HG02588 (cell line): ENCODE measurements at regions not wholly inside any gene's neighbourhood (a gene's known extent, or its start where the extent isn't known, plus 50 kb on each side); places are given as distances from the start of the nearest gene placed in this dataset.

Experiments
- ATAC-seq: cut with Tn5 transposase; IDR thresholded peaks from one replicate; pipeline ENCODE4 v1.9.1; 2021; ENCODE audit warnings: mild to moderate bottlenecking, moderate library complexity; ENCODE audit not compliant: unreplicated experiment

GRCh38 chr5:68647743-68648142, 432.2 kb downstream of the PIK3R1 start:
- ATAC-seq = no peak

DNA sequence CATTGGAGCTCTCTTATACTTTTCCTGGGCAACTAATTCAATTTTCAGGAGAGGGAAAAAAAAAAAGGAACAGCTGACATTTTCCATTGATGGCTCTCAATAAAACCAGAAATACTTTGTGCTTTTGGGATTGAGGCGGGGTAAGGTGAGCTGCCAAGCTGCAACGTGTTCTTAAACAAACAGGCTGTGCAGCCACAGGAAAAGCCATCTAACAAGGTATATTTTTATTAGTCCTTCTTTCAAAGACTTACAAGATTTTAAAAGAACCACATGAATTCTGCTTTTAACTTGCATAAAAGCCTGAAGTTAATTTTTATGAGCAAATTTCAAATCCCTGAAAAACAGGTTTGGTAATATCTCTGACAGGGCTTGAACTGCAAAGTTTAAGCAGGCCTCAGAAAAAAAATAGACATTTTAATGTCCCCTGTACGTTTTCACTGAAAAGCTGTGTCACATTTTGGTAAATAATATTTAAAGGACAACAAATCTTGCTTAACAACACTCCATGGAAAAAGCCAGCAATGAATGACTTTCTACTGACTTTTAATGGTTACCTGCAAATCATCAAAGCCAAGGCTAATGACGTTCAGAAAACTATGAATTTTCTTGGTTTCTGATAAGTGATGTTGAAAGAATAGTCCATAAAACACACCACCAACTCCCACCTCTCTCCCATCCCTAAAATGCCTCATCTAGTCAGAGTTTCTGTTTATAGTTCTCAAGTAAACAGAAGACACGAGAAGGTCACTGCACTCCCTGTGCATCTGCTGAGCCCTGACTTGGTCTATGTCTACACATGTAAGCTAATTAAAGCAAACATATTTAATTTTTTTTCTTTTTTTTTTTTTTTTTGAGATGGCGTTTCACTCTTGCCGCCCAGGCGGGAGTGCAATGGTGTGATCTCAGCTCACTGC, 433.6 kb downstream of the PIK3R1 start:
- ATAC-seq = no peak

GRCh38 chr5:68652534-68652965, 437.0 kb downstream of the PIK3R1 start:
- ATAC-seq = no peak

DNA sequence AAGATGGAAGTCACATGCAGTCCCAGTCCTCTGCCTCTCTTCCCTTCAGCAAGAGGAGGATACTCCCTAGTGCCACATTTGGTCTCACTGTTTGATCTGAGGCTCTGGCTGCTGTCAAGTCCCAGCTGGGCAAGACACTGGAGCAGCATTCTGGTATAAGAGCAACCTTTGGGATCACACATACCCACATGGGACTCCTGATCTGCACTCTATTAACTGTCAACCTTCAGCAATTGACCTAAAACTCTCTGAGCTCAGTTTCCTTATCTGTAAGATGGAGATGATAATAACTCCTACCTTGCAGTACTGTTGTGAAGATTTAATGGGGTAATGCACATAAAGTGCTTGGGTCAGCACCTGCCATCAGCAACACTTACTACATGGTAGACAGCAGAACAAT, 437.9 kb downstream of the PIK3R1 start:
- ATAC-seq = no peak

DNA sequence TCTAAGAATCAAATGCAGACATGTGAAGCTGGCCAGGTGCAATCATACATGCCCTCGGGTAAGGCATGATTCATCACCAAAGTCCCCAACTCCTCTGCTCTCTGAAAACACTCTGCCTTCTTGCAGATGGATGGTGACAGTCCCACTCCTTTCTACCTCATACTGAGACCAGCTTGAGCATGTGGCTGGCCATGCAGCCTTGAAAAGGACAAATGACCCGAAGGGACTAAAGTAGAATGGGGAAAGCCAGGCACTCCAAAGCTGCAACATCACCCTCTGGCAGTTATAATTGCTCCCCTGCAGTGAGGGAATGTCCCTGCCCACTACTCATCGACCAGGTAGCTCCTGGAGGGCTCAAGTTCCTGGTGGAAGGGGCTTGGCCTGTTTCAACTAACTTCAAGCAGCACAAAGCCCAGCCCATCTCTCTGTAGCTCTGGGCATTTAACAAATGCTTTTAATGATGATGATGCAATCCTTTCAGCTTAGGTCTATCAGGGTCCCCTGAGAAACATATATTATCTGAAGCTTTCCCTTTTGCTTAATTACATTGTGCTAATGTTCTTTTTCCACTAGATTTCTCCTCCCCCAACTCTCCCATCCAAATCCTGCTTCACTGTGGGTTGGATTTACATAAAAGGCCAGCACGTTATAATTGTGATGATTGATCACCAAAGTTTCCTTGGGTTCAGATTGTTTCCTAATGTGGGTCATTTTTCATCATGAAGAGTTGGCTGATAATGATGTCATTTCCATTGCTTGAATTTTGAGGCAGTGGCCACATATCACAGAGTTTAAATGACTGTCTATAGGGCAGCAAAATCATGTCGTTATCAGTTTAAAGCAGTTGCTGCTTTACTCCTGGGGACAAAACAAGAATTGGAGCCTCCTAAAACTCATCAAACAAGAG, 436.5 kb upstream of the SLC30A5 start:
- no peak for ATAC-seq

- ATAC-seq = no peak
Observed at GRCh38 chr5:68658810-68659372, 434.9 kb upstream of the SLC30A5 start.

DNA sequence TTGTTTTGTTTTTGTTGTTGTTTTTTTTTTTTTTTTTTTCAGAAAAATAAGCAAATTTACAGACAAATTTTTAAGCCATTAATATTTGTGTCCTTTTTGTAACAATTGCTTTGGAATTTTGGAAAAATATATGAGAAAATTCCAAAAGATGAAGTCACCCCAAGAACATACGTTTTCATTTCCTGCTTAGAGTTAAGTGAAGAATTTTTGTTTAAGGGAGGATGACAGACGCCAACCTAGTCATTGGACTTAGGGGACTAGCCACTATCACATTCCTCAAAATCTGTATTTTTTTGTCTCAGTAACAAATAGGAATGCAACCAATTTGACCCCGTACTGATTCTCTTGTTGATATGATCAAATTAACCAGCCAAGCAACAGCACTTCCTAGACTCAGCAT, 433.9 kb upstream of the SLC30A5 start:
- no peak for ATAC-seq

DNA sequence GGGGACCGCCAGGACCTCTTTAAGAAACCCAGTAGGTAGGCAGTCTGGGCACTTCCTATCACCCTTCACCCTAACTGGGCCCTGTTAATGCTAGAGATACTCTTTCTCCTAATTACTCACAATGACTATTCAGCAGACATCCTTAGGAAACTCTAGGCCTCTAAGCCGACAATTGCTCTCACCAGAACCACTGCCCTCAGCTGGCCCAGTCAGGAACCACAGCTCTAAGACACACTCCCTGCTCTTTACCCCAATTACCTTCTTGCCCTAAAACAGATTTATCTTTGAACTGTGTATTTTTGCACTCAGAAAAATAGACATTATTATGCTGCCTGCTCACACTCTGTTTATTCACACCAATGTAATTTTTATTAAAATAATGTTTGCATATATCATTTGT, 432.6 kb upstream of the SLC30A5 start:
- no peak for ATAC-seq

DNA sequence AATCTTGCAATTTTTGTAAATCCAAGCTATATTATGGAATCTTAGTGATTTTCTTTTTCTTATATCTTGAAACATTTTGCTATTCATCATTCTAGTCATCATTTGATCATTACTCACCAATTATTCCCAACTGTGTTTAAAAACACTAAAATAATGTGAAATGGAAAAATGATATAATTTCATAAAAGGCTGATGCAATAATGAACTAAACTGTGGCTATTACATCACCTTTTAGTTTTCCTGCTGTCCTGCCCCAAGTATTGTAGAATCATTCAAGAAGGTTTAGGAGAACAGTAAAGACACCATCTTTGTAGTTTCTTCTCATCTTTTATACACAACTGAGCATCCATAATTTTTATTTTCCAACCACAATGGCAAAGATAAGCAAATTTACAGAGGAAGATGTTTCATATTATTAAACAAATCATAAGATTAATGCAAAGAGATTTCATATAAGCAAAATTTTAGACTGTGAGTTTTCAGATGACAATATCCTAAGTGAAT, 431.0 kb upstream of the SLC30A5 start:
- ATAC-seq = no peak

DNA sequence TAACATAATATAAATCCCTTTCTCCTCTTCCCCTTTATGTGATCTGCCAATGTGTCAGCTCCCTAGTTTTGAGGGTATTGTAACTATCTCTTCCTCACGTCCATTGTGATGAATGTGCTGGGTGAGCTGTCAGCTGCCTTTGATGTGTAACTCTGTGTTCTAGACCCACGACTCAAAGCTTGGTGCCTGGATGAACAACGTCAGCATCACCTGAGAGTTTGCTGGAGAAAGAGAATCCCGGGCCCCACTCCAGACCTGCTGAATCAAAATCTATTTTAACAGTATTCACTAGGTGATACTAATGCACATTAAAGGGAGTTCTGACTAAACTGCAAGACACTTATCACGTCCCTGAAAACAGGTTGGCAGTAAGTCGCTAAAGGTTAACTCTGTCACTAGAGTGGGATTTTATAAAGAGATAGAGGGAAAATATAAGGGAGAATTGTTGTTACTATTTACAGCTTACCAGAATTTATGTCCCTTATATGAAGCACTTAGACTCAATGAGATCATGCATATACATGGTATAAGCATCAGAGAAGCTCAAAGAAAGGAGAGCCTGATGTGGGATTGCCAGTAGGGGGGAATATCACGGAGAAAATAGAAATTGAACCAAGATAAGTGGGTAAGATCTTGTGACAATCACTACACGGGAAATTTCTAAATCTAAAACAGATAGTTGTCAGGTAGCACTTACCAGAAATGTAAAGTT, 423.8 kb upstream of the SLC30A5 start:
- no peak for ATAC-seq

DNA sequence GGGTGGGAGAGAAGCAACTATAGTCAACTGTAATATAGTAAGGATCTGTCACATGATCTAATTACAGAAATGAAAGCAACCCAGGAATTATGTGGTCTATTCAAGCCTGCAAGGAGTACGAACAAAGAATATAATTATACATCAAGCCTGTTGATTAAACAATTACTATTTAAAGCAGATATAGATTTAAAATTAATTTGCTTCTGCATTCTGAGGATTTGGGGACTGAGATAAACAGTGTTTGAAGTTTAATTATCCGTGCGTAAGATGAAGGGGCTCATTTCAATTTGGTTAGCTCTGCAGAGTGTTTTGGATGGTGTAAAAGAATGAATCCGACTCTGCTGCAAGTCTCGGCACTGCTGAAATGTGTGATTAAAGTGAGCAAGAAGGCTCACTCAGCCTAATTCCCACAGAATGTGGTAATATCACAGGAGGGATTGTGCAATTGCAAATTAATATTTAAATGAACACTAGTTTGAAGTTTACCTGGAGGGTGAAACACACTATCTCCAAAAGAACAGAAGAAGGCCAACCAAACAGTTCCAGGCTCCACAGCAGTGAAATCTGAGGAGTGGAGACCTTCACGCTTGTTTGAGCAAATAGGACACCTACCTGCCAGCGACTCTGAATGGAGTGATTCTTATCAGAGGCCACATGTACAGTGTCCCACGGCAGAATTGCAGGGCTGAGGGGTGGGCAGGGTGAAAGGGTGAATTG, 420.6 kb upstream of the SLC30A5 start:
- ATAC-seq = no peak

GRCh38 chr5:68673823-68674180, 420.0 kb upstream of the SLC30A5 start:
- no peak for ATAC-seq

DNA sequence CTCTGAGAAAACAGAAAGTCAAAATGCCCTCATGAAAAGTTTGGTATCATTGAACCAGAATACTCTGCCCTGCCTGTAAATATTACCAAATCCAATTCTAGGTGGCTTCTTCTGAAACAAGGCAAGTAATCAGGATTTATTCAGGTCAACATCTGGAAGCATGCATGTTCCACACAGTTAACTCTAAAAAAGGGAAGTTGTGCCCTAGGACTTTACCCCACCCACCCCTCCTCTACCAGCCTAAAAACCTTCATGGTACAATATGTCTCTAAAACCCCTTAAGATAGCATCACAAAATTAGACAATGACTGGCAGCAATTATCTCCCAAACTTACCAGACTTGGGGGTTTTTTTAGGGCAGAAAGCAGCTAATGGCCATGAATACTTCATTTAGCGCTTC, 414.8 kb upstream of the SLC30A5 start:
- no peak for ATAC-seq

DNA sequence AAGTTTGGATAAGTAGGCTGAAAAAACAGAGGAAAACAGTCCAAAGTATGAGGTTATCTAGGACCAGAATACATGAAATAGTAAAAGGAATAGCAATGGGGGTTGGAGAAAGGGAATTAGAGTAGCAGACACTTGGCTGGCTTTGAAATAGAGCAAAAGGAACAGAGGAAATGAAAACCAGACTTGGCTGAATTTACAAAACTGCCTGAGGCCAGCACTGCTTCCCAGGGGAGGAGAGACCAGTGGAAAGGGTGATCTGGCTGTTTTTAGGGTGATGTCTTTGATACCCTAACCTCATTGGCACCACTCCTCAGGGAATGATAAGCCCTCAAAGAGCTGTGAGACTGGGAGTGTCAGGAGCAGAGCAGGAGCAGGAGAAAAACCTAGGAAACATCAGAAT, 413.4 kb upstream of the SLC30A5 start:
- no peak for ATAC-seq

DNA sequence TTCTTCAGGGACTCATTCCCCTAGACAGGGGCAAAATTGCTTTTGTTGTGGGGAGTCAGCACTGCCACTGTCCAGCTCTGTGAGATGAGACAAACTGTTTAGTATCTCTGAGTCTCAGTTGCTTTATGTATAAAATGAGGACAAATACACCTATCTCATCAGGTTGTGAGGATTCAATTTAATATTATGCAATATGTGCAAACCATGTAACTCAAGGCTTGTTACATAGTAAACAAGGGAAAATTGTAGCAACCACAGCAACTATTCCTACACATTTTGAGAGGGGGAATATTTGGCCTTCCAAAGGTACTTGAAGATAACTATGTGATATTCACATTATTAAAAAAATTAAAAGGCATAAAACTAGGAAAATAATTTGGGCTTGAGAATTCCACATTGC, 411.9 kb upstream of the SLC30A5 start:
- ATAC-seq = no peak

DNA sequence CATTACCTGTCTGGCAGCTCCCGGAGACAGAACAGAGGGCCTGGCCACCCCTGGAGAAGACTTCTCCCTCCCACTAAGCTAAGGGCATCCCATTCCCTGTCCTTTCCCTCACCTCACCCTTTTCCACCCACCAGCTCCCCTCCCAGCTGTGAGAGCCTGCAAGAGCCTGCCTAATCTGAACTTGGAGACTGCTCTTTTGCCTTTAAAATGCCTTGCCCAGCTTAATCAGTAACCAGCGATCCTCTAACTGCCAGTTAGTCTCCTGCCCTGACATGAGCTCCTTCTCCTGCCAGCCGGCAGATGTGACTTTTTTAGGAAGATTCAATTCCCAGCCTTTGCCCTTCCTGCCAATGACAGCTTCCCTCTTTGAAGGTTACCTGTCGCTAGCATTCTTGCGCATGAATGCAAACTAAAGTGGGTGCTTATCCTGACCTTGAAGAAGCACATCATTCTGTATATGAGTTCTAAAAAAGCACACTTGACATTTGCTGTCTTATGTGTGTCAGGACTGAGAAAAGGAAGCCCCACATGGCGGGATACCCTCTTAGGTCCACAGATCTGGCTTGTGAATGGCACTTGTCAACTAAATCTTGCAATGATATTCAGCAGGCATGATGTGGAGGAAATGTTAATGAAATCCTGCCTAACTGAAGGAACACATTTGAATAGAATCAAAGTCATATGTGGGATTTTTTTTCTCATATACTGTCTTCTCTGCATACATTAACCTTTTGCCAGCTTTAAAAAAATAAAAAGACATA, 411.2 kb upstream of the SLC30A5 start:
- no peak for ATAC-seq

- ATAC-seq = no peak
Observed at GRCh38 chr5:68683632-68684036, 410.2 kb upstream of the SLC30A5 start.

DNA sequence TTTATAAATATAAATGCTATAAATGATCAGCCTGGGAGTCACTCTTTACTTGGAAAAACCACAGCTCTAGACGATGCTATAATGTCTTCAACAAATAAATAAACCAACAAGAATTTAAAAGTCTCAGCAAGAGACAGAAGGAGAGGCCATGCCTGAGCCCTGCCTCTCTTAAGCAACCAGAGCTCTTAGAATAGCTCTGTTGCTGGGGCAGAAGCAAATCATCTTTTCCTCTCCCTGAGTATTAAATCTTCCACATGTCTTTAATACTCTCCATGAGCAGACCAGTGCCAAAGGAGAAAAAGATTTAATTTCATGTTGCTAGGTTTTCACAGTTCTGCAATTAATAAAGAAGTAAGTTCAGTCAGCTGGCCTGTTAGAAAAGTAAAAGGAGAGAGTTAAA, 408.0 kb upstream of the SLC30A5 start:
- no peak for ATAC-seq

GRCh38 chr5:68688547-68688946, 405.3 kb upstream of the SLC30A5 start:
- no peak for ATAC-seq
